Calu3 (cell line): ENCODE measurements at regions not wholly inside any gene's neighbourhood (a gene's known extent, or its start where the extent isn't known, plus 50 kb on each side); places are given as distances from the start of the nearest gene placed in this dataset.
"Not testable (repeated sequence)": the region's sequence is repeated elsewhere in the genome, so short reads cannot be mapped to it uniquely, and the experiment has no call there.

ENCODE experiments used
- BruUV-seq: library from RNA; stranded (reverse); fragments of 400-500 nt; replicated peaks from 2 replicates; lab custom pipeline; 2021; lab: Mats Ljungman, UMichigan
- CTCF ChIA-PET: fragments of 300-600 bp; sonication (Branson Sonifier 250); formaldehyde crosslinking; loops from one replicate; lab custom pipeline; 2022; ENCODE audit warnings: antibody characterized with exemption; lab: Charles Lee
- DNase-seq: peaks from one replicate; pipeline ENCODE4 v3.0.0; 2022
- H3K27ac Mint-ChIP-seq: one replicate; pipeline ENCODE4 v1.8.0; 2022; ENCODE audit warnings: mixed read lengths; ENCODE audit not compliant: unreplicated experiment
- H3K27me3 Mint-ChIP-seq: one replicate; pipeline ENCODE4 v1.8.0; 2022; ENCODE audit warnings: mixed read lengths; ENCODE audit not compliant: unreplicated experiment
- H3K36me3 Mint-ChIP-seq: one replicate; pipeline ENCODE4 v1.8.0; 2022; ENCODE audit warnings: mild to moderate bottlenecking, moderate library complexity, mixed read lengths; ENCODE audit not compliant: insufficient read depth, unreplicated experiment
- H3K4me1 Mint-ChIP-seq: one replicate; pipeline ENCODE4 v1.8.0; 2022; ENCODE audit warnings: mild to moderate bottlenecking, low read depth, mixed read lengths; ENCODE audit not compliant: unreplicated experiment
- H3K4me3 Mint-ChIP-seq: one replicate; pipeline ENCODE4 v1.8.0; 2022; ENCODE audit warnings: mild to moderate bottlenecking, low read depth, moderate library complexity, mixed read lengths; ENCODE audit not compliant: unreplicated experiment
- H3K9me3 Mint-ChIP-seq: one replicate; pipeline ENCODE4 v1.8.0; 2022; ENCODE audit warnings: low read depth, mixed read lengths; ENCODE audit not compliant: unreplicated experiment
- intact Hi-C: fragments of 100-400 bp; cut with micrococcal nuclease; formaldehyde crosslinking; loops from one replicate; pipeline ENCODE4 v1.10.0; 2022; ENCODE audit not compliant: unreplicated experiment
- TF ChIP-seq, protein P1 (sequence below): fragments of 200-600 bp; IDR thresholded peaks from one replicate; pipeline ENCODE4 v1.8.0; 2022; ENCODE audit warnings: antibody characterized with exemption; ENCODE audit not compliant: unreplicated experiment

DNA sequence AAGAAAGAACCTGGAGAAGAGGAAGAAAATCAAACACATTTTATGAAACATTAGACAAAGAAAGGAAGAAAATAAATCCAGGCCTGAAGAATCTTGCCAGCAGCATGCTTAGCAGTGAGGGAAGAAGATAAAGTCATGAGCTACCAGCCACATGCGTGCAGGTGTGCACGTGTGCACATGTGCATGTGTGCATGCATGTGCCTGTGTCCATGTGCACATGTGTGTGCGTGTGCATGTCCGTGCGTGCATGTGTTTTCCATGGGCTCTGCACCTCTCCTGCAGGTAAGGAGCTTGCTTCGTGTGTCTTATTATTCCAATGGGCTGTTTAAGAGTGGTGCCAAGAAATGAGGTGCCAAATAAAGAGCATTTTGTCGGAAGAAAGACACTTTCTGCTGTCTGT, 322.2 kb downstream of the FGFR2 start:
- Mint-ChIP-seq H3K27me3 (peaks cover 3% of the 10 kb centered on the region), H3K27ac (no peak overlapping the region)

DNA sequence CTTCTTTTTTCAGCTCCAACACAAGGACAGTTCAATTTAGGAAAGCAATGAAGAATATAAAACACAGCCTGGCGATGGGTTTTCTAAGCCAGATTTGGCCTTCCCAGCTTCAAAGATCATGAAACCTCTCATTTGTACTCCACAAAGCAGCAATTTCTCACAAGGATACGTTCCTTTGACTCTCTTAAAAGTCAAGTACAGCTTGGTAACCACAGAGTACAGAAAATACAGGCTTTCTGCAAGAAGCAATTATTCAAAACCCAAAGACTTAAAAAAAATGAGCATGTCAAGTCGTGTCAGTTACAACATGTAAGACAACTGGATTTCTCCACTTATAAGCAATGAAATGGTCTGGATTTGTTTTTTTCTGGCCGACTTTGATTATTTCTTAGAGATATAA, 321.4 kb downstream of the FGFR2 start:
- H3K4me1 Mint-ChIP-seq, result no peaks in the 10 kb centered on the region
- CTCF ChIA-PET, result no interaction called here
- intact Hi-C loops, result no loop called here
- DNase-seq, result no peak
- no peak overlapping the region for H3K4me3 Mint-ChIP-seq
- TF ChIP-seq, protein P1, sequence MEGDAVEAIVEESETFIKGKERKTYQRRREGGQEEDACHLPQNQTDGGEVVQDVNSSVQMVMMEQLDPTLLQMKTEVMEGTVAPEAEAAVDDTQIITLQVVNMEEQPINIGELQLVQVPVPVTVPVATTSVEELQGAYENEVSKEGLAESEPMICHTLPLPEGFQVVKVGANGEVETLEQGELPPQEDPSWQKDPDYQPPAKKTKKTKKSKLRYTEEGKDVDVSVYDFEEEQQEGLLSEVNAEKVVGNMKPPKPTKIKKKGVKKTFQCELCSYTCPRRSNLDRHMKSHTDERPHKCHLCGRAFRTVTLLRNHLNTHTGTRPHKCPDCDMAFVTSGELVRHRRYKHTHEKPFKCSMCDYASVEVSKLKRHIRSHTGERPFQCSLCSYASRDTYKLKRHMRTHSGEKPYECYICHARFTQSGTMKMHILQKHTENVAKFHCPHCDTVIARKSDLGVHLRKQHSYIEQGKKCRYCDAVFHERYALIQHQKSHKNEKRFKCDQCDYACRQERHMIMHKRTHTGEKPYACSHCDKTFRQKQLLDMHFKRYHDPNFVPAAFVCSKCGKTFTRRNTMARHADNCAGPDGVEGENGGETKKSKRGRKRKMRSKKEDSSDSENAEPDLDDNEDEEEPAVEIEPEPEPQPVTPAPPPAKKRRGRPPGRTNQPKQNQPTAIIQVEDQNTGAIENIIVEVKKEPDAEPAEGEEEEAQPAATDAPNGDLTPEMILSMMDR, result no peak
- BruUV-seq, result no TSS peak
- no peak overlapping the region for H3K27ac Mint-ChIP-seq
- H3K36me3 Mint-ChIP-seq, result no peaks in the 10 kb centered on the region
- H3K9me3 Mint-ChIP-seq, result no peaks in the 10 kb centered on the region
- H3K27me3 Mint-ChIP-seq, result no peaks in the 10 kb centered on the region

More for the DNA sequence above, 322.2 kb downstream of the FGFR2 start:
- no TSS peak for BruUV-seq
- H3K36me3 Mint-ChIP-seq, result no peaks in the 10 kb centered on the region
- CTCF ChIA-PET, result no interaction called here
- H3K4me1 Mint-ChIP-seq, result no peaks in the 10 kb centered on the region
- TF ChIP-seq, protein P1, result no peak
- intact Hi-C loops, result no loop called here
- no peak for DNase-seq
- H3K4me3 Mint-ChIP-seq, result no peak overlapping the region
- H3K9me3 Mint-ChIP-seq, result no peaks in the 10 kb centered on the region

DNA sequence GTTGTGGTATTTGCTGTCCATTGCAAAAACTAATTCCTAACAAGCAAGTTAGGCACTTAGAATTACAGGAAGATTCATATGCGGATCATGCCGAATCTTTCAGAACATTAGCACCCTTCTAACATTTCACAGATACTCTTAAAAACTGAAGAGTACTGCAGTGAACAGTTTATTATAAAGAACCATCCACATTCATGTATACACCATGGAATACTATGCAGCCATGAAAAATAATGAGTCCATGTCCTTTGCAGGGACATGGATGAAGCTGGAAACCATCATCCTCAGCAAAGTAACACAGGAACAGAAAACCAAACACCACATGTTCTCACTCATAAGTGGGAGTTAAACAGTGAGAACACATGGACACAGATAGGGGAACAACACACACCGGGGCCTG, 319.9 kb downstream of the FGFR2 start:
- H3K27ac Mint-ChIP-seq, CTCF ChIA-PET, DNase-seq, H3K4me3 Mint-ChIP-seq, intact Hi-C loops, H3K9me3 Mint-ChIP-seq, H3K27me3 Mint-ChIP-seq, H3K4me1 Mint-ChIP-seq, H3K36me3 Mint-ChIP-seq, BruUV-seq: not testable (repeated sequence)

DNA sequence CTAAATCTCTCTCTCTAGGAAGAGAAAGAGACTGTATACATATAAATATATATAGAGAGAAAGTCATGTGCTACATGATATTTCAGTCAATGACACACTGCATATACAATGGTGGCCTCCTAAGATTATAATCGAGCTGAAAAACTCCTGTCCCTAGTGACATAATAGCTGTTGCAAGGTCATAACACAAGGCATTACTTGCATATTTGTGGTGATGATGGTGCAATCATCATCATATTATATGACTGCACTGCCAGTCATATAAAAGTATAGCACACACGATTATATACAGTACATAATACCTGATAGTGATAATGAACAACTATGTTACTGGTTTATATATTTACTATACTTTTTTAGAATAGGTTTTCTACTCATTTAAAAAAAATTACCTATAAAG, 316.7 kb downstream of the FGFR2 start:
- TF ChIP-seq, protein P1, result no peak
- Mint-ChIP-seq H3K27ac (no peak overlapping the region), H3K4me3 (no peak overlapping the region), H3K36me3 (no peaks in the 10 kb centered on the region), H3K9me3 (no peaks in the 10 kb centered on the region), H3K27me3 (no peaks in the 10 kb centered on the region), H3K4me1 (peaks cover 14% of the 10 kb centered on the region)
- CTCF ChIA-PET, result no interaction called here
- intact Hi-C loops, result no loop called here
- no peak for DNase-seq
- no TSS peak for BruUV-seq

DNA sequence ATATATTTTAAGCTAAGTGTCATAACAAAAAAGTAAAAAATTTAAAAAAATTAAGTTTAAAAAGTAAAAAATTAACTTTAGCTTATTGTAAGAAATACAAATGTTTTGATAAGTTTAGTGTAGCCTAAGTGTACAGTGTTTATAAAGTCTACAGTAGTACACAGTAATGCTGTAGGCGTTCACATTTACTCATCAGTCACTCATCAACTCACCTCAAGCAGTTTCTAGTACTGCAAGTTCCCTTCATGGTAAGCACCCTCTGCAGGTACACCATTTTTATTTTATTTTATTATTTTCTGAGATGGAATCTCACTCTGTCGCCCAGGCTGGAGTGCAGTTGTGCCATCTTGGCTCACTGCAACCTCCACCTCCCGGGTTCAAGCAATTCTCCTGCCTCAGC, 316.0 kb downstream of the FGFR2 start:
- peaks cover 14% of the 10 kb centered on the region for H3K4me1 Mint-ChIP-seq
- H3K9me3 Mint-ChIP-seq, result no peaks in the 10 kb centered on the region
- intact Hi-C loops, result no loop called here
- H3K27ac Mint-ChIP-seq, result no peak overlapping the region
- CTCF ChIA-PET, result interaction anchor here (0.5 kb wide), 1 partner anchor 15 kb away, joined by 3 read pairs; no protein-coding TSS in a partner anchor
- no peaks in the 10 kb centered on the region for H3K27me3 Mint-ChIP-seq
- DNase-seq, result no peak
- no peaks in the 10 kb centered on the region for H3K36me3 Mint-ChIP-seq
- no TSS peak for BruUV-seq
- TF ChIP-seq, protein P1, result no peak
- H3K4me3 Mint-ChIP-seq, result no peak overlapping the region
